Fibroblast of peridontal ligament (primary cell): ENCODE measurements at regions not wholly inside any gene's neighbourhood (a gene's known extent, or its start where the extent isn't known, plus 50 kb on each side); places are given as distances from the start of the nearest gene placed in this dataset.
"Not testable (repeated sequence)": the region's sequence is repeated elsewhere in the genome, so short reads cannot be mapped to it uniquely, and the experiment has no call there.

Source experiments
- DNase-seq: peaks from one replicate; pipeline ENCODE4 v3.0.0-alpha.2; 2010; ENCODE audit errors: extremely low read depth

- peak; percentile 73 for DNase-seq
Measured at GRCh38 chr21:28133116-28133515, 859.6 kb downstream of the LTN1 start.

DNA sequence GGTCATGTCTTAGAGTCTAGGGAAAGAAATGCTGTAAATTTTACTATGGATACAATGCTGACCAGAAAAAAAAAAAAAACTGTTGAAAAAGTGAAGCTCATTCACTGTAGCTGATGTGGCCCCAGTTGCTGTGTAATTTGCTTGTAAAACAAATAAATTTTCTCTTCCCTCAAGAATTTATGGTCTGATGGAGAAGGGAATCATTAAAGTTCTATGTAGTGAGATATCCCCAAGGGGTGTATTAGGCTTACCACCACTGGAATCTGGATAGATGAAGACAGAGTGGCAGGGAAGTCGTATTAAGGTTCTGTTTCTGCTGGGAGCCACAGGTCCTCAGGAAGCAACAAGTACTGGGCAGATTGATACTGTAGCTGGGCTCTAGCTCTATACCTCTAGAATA is 860.0 kb downstream of the LTN1 start:
- DNase-seq, result peak; percentile 90

DNA sequence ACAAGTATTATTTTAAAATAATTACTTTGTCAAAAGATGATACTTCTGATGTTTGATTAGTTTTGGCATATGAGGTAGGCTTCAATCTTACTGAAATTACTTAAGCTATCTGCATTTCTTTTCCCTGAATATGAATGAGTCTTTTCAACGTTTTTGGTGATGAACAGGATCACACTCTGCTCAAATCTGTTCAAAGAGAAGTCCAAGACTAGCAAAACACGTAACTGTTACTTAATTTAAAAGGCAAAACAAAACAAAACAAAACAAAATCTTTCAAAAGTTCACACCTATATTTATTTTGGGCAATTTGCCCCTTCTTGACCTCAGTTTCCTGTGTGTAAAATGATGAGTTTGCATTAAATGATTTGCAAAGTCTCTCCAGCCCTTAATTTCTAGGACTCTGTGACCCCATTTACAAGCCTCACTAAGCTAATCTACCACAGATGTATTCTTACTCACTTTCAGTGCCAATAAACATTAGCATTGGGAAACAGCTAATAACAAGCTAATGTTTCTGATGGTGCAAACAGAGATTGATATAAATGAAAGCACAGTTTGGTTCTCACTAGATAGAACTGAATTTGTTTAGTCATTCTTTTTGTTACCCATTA is 865.4 kb downstream of the LTN1 start:
- peak; percentile 31 for DNase-seq

GRCh38 chr21:28126521-28127174 is 866.0 kb downstream of the LTN1 start:
- DNase-seq, result peak; percentile 91

- no peak for DNase-seq
Measured at GRCh38 chr21:28124541-28124940, 868.1 kb downstream of the LTN1 start.

GRCh38 chr21:28118570-28118969 is 874.1 kb downstream of the LTN1 start:
- DNase-seq, result no peak

DNA sequence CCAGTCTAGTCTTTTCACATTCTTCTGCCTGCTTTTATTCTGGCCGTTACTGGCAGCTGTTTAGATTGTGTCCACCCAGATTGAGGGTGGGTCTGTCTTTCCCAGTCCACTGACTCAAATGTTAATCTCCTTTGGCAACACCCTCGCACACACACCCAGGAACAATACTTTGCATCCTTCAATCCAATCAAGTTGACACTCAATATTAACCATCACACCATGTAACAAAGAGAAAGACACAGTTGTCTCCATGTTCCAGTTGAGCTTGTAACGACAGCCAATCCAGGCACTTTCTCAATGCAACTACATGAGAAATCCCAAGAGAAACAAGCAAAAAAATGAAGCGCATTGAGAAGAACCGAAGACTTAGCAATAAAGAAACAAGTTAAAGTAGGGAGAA is 877.7 kb downstream of the LTN1 start:
- DNase-seq, result not testable (repeated sequence)

- DNase-seq, result no peak
Measured at GRCh38 chr21:28113718-28114117, 879.0 kb downstream of the LTN1 start.

DNA sequence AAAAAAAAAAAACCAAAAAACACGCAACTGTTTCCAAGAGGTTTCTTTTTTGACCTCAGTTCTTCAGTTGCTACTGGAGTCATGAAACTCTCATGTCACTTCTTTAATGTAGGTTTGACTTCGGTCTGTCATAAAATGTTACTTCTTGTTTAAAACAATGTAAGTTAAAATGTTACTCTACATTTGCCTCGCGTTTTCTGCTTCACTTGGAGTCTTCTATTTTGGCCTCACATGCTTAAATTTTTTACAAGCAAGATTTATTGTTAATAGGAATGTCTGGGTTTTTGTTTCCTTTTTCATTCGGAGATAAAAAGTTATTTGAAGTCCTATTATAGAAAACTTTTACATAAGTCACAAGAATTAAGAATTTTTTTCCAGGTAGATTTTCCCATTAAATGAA is 880.2 kb downstream of the LTN1 start:
- no peak for DNase-seq

DNA sequence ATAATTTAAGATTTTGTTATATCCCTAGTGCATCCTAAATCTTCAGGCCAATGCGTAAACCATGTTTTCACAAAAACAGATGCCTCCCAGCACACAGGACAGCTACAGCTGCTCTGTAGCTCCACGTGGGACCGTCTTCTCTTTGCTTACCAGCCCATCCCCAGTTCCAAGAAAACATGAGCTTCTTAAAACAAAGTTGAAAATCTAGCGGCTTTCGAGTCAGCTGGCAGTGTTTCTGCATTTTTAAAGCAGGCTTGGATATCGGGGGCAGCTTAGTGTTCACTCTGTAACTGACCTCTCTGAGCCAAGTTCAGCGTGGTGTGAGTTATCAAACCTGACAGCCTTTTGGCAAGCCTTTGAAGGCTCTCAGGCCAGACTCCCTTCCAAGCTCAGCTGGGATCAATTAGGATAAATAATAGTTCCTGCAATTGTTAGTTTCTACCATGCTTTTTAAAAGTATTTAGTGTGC is 881.5 kb downstream of the LTN1 start:
- DNase-seq, result peak; percentile 100

DNA sequence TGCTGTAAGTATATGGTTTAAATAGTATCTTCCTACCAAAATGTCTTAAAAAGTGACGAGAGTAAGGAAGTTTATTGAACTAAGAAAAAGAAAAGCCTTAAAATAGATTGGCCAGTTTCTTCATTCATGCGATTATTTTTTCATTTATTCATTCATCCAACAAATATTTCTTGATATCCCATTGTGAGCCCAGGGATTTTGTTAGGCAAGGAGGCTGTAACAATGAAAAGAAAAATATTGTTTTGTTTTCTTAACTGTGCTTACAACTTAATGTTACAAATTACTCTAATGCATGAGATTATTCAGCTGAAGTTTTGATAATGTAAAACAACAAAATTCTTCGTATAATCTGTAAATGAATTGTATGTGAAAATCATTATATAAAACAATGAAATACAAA is 882.0 kb downstream of the LTN1 start:
- DNase-seq, result no peak

- DNase-seq, result no peak
Measured at GRCh38 chr21:28110074-28110473, 882.6 kb downstream of the LTN1 start.

- DNase-seq, result no peak
Measured at GRCh38 chr21:28106370-28106890, 886.2 kb downstream of the LTN1 start.

DNA sequence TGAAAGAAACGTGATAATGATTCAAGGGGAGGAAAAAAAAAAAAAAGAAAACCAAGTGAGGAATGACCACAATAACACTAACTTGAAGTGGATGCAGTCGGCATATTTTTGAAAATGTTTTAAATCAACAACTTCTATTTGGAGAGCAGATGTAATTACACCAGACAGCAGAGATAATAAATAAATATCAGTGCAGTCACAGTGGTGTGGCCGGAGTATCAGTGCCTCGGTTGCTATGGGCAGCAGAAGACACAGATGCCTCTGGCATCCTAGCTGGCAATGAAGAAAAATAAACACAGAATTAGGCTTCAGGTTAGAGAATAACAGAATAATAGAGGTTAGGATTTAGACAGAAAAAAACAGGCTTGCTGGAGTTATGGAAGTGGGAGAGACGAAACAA is 888.3 kb downstream of the LTN1 start:
- DNase-seq, result no peak

DNA sequence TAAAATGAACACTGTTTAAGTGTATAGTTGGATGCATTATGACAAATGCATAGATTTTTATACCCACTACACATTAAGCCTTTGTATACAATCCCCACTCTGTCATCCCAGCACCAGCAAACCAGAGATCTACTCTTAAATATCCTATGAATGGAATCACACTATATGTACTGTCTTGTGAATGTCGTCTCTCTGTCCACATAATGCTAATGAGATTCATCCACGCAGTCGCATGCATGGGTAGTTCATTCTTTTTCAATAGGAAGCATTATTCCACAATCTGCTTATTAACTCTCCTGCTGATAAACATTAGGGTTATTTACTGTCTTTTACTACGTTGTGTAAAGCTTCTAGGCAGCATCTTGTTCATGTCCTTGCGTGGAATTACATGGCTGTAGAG is 892.3 kb downstream of the LTN1 start:
- DNase-seq, result no peak

DNA sequence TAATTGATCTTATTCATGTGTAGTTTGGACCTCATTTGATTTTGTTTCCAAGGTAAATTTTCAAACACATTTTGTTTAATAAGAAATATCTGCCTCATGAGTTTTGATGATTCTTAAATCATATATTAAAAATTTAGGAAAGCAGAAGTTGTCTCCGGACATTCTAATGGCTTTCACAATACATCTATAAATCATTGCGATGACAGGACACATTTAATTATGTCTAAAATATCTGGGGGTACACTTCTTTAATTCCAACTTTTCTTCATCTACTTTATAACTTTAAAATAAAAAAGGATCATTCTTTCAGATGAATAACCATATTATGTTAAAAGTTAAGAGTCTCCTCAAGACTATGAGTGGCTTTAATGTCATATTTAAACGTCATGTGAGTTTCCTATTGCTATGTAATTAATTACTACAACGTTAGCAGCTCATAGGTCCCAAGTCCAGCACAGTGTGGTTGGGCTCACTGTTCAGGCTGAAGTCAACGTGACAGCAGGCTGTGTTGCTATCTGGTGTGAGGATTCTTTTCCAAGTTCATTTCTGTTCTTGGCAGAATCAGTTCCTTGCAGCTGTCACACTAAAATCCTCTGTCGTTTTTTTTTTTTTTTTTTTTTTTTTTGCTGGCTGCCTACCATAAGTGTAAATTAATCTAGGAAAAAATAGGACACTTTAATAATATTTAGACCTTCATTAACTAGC is 893.5 kb downstream of the LTN1 start:
- peak; percentile 57 for DNase-seq

DNA sequence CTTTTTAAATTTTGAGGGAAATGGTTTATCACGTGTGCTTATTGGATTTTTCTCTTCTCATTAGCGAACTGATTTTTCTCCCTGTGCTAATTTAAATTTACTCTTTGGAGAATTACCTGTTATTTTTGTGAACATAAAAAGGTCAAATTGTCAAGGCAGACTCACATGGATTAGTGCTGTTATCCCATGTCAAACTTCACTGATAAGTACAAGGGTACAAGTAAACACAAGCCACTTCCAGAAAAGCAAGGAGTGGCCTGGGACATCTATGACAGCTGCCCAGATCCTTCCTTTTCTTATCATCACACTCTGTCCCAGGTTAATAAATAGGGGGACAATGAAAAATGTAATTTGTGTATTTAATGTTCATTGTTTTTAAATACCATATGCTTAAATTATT is 901.2 kb downstream of the LTN1 start:
- no peak for DNase-seq

DNA sequence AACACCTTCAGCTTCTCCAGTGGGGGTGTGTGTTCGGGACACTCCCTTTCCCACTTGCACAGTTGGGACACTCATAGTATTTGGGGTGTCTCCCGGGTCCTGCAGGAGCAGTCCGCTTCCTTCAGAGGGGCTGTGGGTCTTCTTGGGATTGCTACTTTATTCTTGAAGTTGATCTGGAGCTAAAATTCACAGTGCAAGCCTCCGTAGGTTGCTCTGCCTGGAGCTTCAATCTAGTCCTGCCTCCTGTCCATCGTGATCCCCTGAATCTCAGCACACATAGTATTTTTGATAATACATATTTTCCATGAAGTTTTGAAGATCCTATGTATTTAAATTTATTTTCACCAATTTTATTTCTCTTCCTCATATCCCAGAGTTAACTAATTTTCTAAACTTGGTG is 902.1 kb downstream of the LTN1 start:
- DNase-seq, result no peak

GRCh38 chr21:28089599-28090441 is 902.9 kb downstream of the LTN1 start:
- no peak for DNase-seq

DNA sequence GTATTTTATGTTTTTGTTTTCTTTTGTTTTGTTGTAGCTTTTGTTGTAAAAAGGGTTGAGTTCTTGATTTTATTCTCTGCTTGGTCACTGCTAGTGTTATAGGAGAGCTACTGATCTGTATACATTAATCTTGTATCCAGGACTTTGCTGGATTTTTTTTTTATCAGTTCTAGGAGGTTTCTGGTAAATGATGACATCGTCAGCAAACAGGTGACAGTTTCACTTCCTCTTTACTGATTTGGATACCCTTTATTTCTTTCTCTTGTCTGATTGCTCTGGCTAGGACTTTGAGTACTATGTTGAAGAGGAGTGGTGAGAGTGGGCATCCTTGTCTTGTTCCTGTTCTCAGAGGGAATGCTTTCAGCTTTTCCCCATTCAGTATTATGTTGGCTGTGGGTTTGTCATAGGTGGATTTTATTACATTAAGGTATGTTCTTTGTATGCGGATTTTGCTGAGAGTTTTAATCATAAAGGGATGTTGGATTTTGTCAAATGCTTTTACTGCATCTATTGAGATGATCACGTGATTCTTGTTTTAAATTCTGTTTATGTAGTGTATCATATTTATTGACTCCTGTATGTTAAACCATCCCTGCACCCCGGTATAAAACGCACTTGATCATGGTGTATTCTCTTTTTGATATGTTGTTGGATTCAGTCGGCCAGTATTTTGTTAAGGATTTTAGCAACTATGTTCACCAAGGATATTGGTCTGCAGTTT is 905.7 kb downstream of the LTN1 start:
- DNase-seq, result no peak

DNA sequence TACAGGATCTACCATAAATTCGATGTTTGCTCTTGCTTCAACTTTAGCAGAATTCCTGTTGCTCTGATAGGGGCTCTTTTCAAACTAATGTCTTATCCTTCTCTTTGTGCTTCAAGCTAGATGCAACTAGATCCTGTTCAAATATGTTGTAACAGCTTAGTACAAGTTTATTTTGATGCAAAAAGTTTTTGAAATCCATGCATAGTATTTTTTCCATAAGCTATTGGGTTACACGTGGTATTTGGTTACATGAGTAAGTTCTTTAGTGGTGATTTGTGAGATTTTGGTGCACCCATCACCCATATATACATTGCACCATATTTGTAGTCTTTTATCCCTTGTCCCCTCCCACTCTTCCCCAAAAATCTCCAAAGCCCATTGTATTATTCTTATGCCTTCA is 907.7 kb downstream of the LTN1 start:
- peak; percentile 35 for DNase-seq
